ENCODE measurements at regions not wholly inside any gene's neighbourhood (a gene's known extent, or its start where the extent isn't known, plus 50 kb on each side); places are given as distances from the start of the nearest gene placed in this dataset.

DNA sequence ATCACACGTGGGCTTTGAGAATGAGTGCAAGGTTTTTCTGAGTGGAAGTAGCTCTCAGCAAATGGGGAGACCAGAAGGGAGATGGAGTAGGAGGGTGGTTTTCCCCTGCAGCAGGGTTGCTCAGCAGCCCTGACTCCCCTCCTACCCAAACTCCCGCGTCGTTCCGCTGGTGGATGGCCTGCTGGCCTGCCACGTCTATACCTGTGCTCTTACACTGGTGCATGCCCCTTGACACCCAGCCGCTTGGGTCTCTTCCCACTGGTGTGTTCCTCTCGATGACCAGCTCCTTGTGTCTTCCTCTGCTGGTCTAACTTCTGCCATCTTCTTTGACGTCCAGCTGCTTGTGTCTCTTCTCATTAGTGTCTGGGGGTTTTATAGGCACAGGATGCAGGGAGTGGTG is 1797.9 kb downstream of the NCAM2 start:
- POLR2A ChIA-PET: no interaction called here
- Histone ChIP-seq H3K9me3 (ENCODE audit: control insufficient read depth in 1 of 2, insufficient read depth in 1 of 2, low read depth in 1 of 2, low read length in 2 of 2) (peaks cover 3 to 13% of the 10 kb centered on the region in 2 experiments; a peak in 3 of 4 replicates), H3K4me2 (ENCODE audit: low read length) (no peak overlapping the region), H3K36me3 (ENCODE audit: control insufficient read depth in 1 of 2, insufficient read depth in 2 of 2, low read length in 2 of 2) (no peaks in the 10 kb centered on the region), H4K20me1 (ENCODE audit: insufficient read depth) (no peaks in the 10 kb centered on the region), H3K4me1 (ENCODE audit: control insufficient read depth in 1 of 2, insufficient read depth in 2 of 2, low read length in 2 of 2) (no peaks in the 10 kb centered on the region), H3K27ac (ENCODE audit: low read depth, low read length) (no peak overlapping the region), H3K27me3 (ENCODE audit: insufficient read depth, low read length) (no peaks in the 10 kb centered on the region), H3K79me2 (ENCODE audit: insufficient read depth, low read length) (no peaks in the 10 kb centered on the region), H2AFZ (ENCODE audit: low read depth, low read length, poor library complexity, severe bottlenecking) (no peak overlapping the region), H3K9me2 (ENCODE audit: insufficient read depth) (no peaks in the 10 kb centered on the region), H3K9ac (ENCODE audit: low read length) (no peak overlapping the region), H3K4me3 (replicated peaks in 1 of 2; ENCODE audit: low read depth in 1 of 2, low read length in 2 of 2) (no peak overlapping the region)
- ATAC-seq: no peak
- TF ChIP-seq SRF (IDR thresholded peaks at IDR 0.05; ENCODE audit: low read depth) (no peak), SP1 (IDR thresholded peaks at IDR 0.05; ENCODE audit: low read depth) (no peak), ZFX (IDR thresholded peaks at IDR 0.05) (no peak), RAD21 (IDR thresholded peaks at IDR 0.05; ENCODE audit: low read depth) (no peak), JUND (IDR thresholded peaks at IDR 0.05) (no peak), EGR1 (IDR thresholded peaks at IDR 0.05; ENCODE audit: low read depth) (no peak), EZH2 (IDR thresholded peaks at IDR 0.05) (no peak), SIN3A (IDR thresholded peaks at IDR 0.05; ENCODE audit: low read depth) (no peak), EZH2phosphoT487 (IDR thresholded peaks at IDR 0.05; ENCODE audit: borderline replicate concordance) (no peak), ZNF274 (IDR thresholded peaks at IDR 0.05; ENCODE audit: low read depth, low read length) (no peak), POLR2AphosphoS5 (IDR thresholded peaks at IDR 0.05; ENCODE audit: low read depth, low read length) (no peak), CEBPB (IDR thresholded peaks at IDR 0.05; ENCODE audit: low read depth) (no peak)
- TF ChIP-seq, protein P1, sequence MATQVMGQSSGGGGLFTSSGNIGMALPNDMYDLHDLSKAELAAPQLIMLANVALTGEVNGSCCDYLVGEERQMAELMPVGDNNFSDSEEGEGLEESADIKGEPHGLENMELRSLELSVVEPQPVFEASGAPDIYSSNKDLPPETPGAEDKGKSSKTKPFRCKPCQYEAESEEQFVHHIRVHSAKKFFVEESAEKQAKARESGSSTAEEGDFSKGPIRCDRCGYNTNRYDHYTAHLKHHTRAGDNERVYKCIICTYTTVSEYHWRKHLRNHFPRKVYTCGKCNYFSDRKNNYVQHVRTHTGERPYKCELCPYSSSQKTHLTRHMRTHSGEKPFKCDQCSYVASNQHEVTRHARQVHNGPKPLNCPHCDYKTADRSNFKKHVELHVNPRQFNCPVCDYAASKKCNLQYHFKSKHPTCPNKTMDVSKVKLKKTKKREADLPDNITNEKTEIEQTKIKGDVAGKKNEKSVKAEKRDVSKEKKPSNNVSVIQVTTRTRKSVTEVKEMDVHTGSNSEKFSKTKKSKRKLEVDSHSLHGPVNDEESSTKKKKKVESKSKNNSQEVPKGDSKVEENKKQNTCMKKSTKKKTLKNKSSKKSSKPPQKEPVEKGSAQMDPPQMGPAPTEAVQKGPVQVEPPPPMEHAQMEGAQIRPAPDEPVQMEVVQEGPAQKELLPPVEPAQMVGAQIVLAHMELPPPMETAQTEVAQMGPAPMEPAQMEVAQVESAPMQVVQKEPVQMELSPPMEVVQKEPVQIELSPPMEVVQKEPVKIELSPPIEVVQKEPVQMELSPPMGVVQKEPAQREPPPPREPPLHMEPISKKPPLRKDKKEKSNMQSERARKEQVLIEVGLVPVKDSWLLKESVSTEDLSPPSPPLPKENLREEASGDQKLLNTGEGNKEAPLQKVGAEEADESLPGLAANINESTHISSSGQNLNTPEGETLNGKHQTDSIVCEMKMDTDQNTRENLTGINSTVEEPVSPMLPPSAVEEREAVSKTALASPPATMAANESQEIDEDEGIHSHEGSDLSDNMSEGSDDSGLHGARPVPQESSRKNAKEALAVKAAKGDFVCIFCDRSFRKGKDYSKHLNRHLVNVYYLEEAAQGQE (IDR thresholded peaks at IDR 0.05; ENCODE audit: low read depth): no peak
- TF ChIP-seq, protein P2, sequence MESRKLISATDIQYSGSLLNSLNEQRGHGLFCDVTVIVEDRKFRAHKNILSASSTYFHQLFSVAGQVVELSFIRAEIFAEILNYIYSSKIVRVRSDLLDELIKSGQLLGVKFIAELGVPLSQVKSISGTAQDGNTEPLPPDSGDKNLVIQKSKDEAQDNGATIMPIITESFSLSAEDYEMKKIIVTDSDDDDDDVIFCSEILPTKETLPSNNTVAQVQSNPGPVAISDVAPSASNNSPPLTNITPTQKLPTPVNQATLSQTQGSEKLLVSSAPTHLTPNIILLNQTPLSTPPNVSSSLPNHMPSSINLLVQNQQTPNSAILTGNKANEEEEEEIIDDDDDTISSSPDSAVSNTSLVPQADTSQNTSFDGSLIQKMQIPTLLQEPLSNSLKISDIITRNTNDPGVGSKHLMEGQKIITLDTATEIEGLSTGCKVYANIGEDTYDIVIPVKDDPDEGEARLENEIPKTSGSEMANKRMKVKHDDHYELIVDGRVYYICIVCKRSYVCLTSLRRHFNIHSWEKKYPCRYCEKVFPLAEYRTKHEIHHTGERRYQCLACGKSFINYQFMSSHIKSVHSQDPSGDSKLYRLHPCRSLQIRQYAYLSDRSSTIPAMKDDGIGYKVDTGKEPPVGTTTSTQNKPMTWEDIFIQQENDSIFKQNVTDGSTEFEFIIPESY (IDR thresholded peaks at IDR 0.05; ENCODE audit: extremely low read depth, insufficient replicate concordance, low read length): no peak
- TF ChIP-seq, protein P3, sequence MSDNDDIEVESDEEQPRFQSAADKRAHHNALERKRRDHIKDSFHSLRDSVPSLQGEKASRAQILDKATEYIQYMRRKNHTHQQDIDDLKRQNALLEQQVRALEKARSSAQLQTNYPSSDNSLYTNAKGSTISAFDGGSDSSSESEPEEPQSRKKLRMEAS (IDR thresholded peaks at IDR 0.05): no peak
- TF ChIP-seq, protein P4, sequence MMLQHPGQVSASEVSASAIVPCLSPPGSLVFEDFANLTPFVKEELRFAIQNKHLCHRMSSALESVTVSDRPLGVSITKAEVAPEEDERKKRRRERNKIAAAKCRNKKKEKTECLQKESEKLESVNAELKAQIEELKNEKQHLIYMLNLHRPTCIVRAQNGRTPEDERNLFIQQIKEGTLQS (IDR thresholded peaks at IDR 0.05): no peak
- RAD21 ChIA-PET (ENCODE audit: low non-redundant PET in 1 of 2, low total read pairs in 2 of 2, uncharacterized antibody in 2 of 2, unreplicated experiment in 2 of 2): no interaction called here
- no TSS peak for BruUV-seq (replicated peaks)
- DNase-seq (ENCODE audit: low read depth, low spot score): no peak
- CTCF ChIA-PET: no interaction called here
- intact Hi-C loops (cut with micrococcal nuclease): no loop called here

Measured in HCT116 (cell line).